NB4 (cell line): ENCODE measurements at regions not wholly inside any gene's neighbourhood (a gene's known extent, or its start where the extent isn't known, plus 50 kb on each side); places are given as distances from the start of the nearest gene placed in this dataset.

Source experiments
- DNase-seq: peaks from one replicate; pipeline ENCODE4 v3.0.0; 2010; ENCODE audit warnings: low read depth
- H3K4me3 ChIP-seq: one replicate; pipeline ENCODE4 v1.5.1; 2011; ENCODE audit warnings: mild to moderate bottlenecking, low read depth, low read length, moderate library complexity
- MYC ChIP-seq: IDR thresholded peaks from 2 replicates; pipeline ENCODE4 v1.6.1; 2011; ENCODE audit warnings: low read depth, low read length
- POLR2A ChIP-seq: IDR thresholded peaks from 2 replicates; pipeline ENCODE4 v1.6.1; 2011; ENCODE audit warnings: mild to moderate bottlenecking; ENCODE audit not compliant: insufficient read length; ENCODE audit errors: extremely low read depth
- TF ChIP-seq, protein P1 (sequence below): IDR thresholded peaks from one replicate; pipeline ENCODE4 v1.5.1; 2012; ENCODE audit warnings: low read depth, low read length
- TF ChIP-seq, protein P2 (sequence below): IDR thresholded peaks from 2 replicates; pipeline ENCODE4 v1.6.1; 2011; ENCODE audit warnings: low read depth, low read length

DNA sequence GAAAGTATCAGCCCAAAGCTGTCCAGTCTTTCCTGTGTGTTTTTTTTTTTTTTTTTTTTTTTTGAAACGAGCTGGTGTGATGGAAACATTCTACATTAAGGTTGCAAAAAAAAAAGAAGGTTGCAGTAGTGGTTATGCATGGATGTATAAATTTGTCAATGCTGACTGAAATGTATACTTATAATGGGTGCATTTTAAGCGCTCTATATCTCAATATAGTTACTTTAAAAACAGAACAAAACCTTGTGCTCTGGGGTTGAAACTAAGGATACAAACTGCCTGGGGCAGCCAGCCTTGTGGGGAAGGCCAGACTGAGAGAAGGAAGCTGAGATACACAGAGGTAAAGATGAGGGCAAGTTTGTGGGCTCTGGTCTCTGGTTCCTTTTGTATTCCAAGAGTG, 87.3 kb upstream of the RMST start:
- TF ChIP-seq, protein P1, sequence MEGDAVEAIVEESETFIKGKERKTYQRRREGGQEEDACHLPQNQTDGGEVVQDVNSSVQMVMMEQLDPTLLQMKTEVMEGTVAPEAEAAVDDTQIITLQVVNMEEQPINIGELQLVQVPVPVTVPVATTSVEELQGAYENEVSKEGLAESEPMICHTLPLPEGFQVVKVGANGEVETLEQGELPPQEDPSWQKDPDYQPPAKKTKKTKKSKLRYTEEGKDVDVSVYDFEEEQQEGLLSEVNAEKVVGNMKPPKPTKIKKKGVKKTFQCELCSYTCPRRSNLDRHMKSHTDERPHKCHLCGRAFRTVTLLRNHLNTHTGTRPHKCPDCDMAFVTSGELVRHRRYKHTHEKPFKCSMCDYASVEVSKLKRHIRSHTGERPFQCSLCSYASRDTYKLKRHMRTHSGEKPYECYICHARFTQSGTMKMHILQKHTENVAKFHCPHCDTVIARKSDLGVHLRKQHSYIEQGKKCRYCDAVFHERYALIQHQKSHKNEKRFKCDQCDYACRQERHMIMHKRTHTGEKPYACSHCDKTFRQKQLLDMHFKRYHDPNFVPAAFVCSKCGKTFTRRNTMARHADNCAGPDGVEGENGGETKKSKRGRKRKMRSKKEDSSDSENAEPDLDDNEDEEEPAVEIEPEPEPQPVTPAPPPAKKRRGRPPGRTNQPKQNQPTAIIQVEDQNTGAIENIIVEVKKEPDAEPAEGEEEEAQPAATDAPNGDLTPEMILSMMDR = no peak
- TF ChIP-seq POLR2A (no peak), MYC (no peak)
- TF ChIP-seq, protein P2, sequence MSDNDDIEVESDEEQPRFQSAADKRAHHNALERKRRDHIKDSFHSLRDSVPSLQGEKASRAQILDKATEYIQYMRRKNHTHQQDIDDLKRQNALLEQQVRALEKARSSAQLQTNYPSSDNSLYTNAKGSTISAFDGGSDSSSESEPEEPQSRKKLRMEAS = no peak
- H3K4me3 ChIP-seq = no peak overlapping the region
- DNase-seq = no peak

DNA sequence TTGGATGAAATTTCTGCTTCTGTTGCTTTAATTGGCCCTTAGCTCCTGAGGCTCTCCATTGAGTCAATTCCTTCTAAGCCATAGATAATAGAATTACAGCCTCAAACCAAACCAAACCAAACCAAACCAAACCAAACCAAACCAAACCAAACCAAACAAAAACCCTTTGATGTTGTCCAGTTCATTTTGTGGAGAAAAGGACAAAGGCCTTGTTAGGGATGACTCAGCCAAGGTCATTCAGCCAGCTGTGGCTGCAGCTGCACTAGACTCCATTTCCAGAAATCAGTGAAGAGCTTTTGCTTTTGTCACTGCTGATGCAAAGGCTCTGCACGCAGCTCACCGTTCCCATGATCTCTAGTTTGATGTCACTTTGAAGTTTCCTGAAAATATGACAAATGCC, 82.2 kb upstream of the RMST start:
- no peak overlapping the region for H3K4me3 ChIP-seq
- TF ChIP-seq MYC (no peak), POLR2A (no peak)
- TF ChIP-seq, protein P1 = no peak
- TF ChIP-seq, protein P2 = no peak
- no peak for DNase-seq

DNA sequence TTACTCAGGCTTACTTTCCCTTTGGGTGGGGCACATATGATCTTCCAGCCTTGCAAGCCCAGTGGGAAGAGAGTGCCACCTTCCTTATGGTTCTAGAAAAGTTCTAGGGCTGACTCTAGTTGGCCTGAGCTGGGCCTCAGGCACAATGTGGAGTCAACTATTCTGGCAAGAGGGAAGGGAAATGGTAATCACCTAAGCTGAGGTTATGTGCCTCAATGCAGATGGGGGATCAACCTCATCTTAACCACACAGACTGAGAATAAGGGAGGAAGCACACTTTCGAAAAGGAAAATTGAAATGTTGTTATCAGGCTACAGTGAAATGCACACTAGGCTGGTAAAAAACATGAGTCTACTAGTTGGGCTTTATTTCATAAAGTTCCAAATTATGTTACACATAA, 77.5 kb upstream of the RMST start:
- TF ChIP-seq, protein P1 = no peak
- TF ChIP-seq POLR2A (no peak), MYC (no peak)
- TF ChIP-seq, protein P2 = no peak

DNA sequence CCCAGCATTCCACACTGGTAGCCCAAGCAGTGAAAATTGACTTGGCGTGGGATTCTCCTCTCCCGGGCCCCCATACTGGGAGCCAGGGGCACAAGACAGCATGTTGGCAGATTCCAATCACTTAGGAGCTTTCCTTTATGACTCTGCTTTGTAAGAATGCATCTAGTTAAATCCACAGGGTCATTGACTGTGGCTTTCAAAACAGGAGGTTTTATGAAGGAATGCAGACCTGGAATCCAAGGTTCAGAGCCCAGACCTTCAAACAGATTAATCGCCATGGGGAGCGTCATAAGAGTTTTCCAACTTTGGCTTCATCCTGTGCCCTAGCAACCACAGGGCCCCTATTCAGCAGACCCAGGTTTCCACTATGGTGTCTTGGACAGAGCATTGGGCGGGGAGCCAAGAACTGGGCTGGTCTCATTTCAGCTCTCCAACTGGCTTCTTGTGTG, 76.4 kb upstream of the RMST start:
- no peak overlapping the region for H3K4me3 ChIP-seq
- TF ChIP-seq, protein P1 = no peak
- TF ChIP-seq POLR2A (no peak), MYC (no peak)
- TF ChIP-seq, protein P2 = no peak
- DNase-seq = no peak

More for the DNA sequence above, 77.5 kb upstream of the RMST start:
- DNase-seq = no peak
- H3K4me3 ChIP-seq = no peak overlapping the region

DNA sequence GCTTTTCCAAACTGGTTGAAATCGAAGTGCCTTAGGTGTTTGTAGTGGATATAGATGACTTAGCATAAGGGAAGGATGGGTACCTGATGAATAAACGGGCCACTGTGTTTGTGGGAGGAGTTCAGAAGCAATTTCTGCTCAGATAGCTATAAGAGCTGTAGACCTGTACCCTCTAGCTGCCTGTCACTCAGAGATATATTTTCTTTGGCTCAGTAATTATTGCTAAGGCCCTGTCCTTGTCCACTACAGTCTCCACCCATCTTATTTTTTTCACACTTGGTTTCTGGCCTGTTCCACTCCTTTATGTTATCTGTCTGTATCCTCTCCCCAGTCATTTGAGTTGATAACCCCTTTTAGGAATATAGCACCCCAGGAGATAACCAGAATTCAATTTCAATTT, 74.8 kb upstream of the RMST start:
- TF ChIP-seq, protein P2 = no peak
- TF ChIP-seq, protein P1 = no peak
- TF ChIP-seq POLR2A (no peak), MYC (no peak)
- no peak for DNase-seq
- H3K4me3 ChIP-seq = no peak overlapping the region
